ENCODE measurements at regions not wholly inside any gene's neighbourhood (a gene's known extent, or its start where the extent isn't known, plus 50 kb on each side); places are given as distances from the start of the nearest gene placed in this dataset.

DNA sequence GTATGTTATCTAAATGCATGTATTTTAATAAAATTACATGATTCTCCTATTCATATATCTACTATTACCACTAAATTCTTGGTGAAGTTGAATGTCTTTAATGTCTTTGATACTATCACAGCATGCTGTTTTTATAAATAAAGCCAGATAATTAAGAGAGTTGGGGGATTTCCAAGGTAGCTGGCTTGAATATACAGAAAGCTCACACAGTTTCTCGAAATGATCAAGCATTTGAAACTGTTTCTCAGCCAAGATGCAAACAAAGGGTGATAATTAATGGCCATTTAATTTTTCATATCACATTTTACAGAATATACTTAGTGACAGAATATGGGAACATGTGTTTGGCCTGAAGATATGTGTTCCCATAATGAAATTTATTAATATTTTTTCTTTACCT, 145.6 kb upstream of the CDH12 start:
- DNase-seq (ENCODE audit: low read depth): no peak
- TF ChIP-seq, protein P1, sequence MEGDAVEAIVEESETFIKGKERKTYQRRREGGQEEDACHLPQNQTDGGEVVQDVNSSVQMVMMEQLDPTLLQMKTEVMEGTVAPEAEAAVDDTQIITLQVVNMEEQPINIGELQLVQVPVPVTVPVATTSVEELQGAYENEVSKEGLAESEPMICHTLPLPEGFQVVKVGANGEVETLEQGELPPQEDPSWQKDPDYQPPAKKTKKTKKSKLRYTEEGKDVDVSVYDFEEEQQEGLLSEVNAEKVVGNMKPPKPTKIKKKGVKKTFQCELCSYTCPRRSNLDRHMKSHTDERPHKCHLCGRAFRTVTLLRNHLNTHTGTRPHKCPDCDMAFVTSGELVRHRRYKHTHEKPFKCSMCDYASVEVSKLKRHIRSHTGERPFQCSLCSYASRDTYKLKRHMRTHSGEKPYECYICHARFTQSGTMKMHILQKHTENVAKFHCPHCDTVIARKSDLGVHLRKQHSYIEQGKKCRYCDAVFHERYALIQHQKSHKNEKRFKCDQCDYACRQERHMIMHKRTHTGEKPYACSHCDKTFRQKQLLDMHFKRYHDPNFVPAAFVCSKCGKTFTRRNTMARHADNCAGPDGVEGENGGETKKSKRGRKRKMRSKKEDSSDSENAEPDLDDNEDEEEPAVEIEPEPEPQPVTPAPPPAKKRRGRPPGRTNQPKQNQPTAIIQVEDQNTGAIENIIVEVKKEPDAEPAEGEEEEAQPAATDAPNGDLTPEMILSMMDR (conservative IDR thresholded peaks at IDR 0.05; ENCODE audit: low read length): no peak
- H3K4me3 ChIP-seq (ENCODE audit: low read length): no peak overlapping the region

DNA sequence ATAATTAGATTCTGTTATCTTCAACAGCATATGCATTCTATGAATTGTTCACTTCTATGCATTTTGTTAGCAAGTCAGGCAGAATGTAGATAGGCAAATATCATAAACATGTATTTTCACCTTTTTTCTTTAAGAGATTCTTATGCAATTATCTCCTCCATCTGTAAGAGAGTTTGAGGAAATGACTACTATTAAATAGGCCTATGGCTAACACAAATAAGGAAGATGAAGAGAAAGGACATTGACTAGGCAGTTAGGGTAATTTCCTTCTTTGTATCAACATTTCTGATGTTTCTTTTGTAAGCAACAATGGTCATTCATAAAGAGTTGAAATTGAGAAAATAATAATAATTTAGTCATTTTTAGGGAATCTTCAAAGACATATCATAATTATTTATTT, 145.2 kb upstream of the CDH12 start:
- no peak overlapping the region for H3K4me3 ChIP-seq (ENCODE audit: low read length)
- no peak for DNase-seq (ENCODE audit: low read depth)
- TF ChIP-seq, protein P1 (conservative IDR thresholded peaks at IDR 0.05; ENCODE audit: low read length): no peak

DNA sequence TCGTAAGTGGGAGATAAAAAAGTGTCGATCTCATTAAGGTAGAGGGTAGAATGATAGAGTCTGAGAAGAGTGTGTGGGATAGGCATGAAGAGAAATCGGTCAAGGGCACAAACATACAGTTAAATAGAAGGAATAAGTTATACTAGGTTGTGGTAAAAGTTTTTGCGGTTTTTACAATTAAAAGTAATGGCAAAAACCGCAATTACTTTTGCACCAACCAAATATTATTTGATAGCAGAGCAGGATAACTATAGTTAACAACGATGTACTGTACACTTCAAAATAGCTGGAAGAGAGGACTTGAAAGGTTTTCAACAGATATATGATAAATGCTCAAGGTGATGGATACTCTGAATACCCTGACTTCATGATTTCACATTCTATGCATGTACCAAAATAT, 135.8 kb upstream of the CDH12 start:
- no peak overlapping the region for H3K4me3 ChIP-seq (ENCODE audit: low read length)
- TF ChIP-seq, protein P1 (conservative IDR thresholded peaks at IDR 0.05; ENCODE audit: low read length): no peak
- DNase-seq (ENCODE audit: low read depth): no peak

DNA sequence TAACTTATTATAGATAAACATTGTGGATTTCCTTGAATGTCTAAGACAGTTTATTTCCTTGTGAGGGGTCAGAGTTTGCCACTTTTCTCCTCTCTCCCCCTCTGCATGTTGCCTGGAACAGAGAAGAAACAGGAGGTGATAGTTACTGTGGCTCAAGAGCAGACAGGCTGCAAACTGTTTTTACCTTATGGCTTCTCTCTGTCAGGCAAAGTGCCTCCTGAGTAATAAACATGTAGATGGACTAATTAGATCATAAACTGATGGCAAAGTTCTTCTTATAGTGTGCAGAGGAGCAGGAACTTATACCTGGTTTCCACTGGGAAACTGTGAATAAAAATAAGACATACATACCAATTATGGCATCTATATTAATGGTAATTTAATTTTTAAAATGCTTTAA, 133.1 kb upstream of the CDH12 start:
- H3K4me3 ChIP-seq (ENCODE audit: low read length): no peak overlapping the region
- DNase-seq (ENCODE audit: low read depth): no peak
- TF ChIP-seq, protein P1 (conservative IDR thresholded peaks at IDR 0.05; ENCODE audit: low read length): no peak

DNA sequence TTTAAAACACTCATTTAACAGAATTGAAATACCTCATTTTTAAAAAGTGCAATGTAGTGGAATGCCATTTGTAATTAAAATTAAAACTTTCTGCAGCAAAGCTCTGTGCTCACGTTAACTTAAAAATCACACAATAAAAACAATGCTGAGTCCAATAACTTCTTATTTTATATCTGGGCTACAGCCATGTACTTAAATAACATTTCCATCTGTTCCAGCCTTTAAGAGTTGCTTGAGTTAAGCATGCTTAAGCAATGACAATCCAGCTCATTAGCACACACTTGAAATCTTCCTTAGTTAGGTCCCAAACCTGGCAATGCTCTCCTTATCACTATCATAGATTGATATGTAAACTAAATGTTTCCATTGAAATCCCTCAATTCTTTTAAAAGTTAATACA, 132.3 kb upstream of the CDH12 start:
- no peak overlapping the region for H3K4me3 ChIP-seq (ENCODE audit: low read length)
- TF ChIP-seq, protein P1 (conservative IDR thresholded peaks at IDR 0.05; ENCODE audit: low read length): no peak
- no peak for DNase-seq (ENCODE audit: low read depth)

DNA sequence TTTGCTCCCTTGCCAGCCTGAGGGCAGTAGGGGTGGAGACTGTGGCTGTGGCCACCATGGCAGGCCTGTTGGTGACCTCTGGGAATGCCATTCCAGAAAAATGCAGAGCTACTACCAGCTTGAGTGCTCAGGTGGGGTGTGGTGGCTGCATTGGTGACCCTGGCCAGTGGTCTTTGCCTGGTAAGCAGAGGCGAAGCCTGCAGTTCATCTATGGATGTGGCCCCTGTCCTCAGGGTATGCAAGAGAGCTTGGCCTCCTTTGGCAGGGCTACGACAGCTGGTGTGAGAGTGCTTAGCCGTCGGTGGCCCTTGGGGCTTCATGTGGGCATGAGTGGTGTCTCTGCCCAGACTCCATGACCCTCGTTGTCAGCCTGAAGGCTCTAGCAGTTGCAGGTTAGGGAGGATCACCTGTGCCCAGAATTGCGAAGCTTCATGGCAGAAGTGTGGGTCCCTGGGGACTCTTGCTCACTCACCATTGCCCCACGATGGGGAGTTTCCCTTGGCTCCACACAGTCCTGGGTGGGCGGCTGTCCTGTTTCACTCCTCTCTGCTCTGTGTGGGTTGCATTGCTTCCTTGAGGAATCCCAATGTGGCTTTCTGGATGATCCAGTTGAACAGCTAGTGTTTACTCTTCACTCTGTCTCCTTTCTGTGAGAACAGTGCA, 117.9 kb upstream of the CDH12 start:
- H3K4me3 ChIP-seq (ENCODE audit: low read length): no peak overlapping the region
- DNase-seq (ENCODE audit: low read depth): no peak
- TF ChIP-seq, protein P1 (conservative IDR thresholded peaks at IDR 0.05; ENCODE audit: low read length): no peak

DNA sequence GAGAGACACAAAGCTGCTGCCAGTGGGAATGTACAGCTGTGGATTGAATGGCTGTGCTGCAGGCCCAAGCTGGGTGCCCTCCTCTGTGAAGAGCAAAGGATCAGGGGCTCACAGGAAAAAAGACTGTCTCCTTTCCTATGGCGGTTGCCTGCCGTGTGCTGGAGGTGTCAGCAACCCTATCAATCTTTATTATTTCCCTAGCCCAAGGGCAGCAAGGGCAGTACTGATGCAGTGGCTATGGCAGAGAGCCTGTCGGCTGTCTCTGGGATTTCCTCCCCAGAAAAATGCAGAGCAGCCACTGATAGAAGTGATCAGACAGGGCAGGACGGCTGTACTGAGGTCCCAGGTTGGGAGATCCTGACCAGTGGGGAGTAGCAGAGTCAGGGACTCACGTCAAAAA, 117.3 kb upstream of the CDH12 start:
- TF ChIP-seq, protein P1 (conservative IDR thresholded peaks at IDR 0.05; ENCODE audit: low read length): no peak
- H3K4me3 ChIP-seq (ENCODE audit: low read length): no peak overlapping the region
- no peak for DNase-seq (ENCODE audit: low read depth)

All from AG10803 (cell line).